A673 (cell line): ENCODE measurements at regions not wholly inside any gene's neighbourhood (a gene's known extent, or its start where the extent isn't known, plus 50 kb on each side); places are given as distances from the start of the nearest gene placed in this dataset.

Experiments used
- BruUV-seq: library from RNA; stranded (reverse); fragments of 400-500 nt; replicated peaks from 2 replicates; lab custom pipeline; 2021; lab: Mats Ljungman, UMichigan
- CTCF ChIA-PET: fragments of 300-600 bp; sonication (Branson Sonifier 250); formaldehyde crosslinking; loops from one replicate; lab custom pipeline; 2022; ENCODE audit warnings: antibody characterized with exemption; lab: Charles Lee
- POLR2A ChIA-PET: fragments of 300-600 bp; sonication (Branson Sonifier 250); formaldehyde crosslinking; loops from one replicate; lab custom pipeline; 2022; ENCODE audit warnings: antibody characterized with exemption; ENCODE audit not compliant: low non-redundant PET; lab: Charles Lee
- DNase-seq: peaks from one replicate; pipeline ENCODE4 v3.0.0-alpha.2; 2015; ENCODE audit warnings: low spot score
- H3K27ac ChIP-seq: fragments of 200-600 bp; sonication (generic); 2 replicates; pipeline ENCODE4 v1.5.1; 2016; ENCODE audit warnings: mixed run types, low read depth, mild to moderate bottlenecking, mixed read lengths, antibody characterized with exemption, low read length; ENCODE audit not compliant: poor library complexity, severe bottlenecking
- H3K27me3 ChIP-seq: fragments of 200-600 bp; sonication (generic); replicated peaks from 2 replicates; pipeline ENCODE4 v1.6.1; 2017; ENCODE audit warnings: mixed run types, low read depth, mild to moderate bottlenecking, mixed read lengths, antibody characterized with exemption, low read length; ENCODE audit not compliant: insufficient read depth, poor library complexity
- H3K36me3 ChIP-seq: fragments of 200-600 bp; sonication (generic); 2 replicates; pipeline ENCODE4 v1.6.1; 2016; ENCODE audit warnings: mixed run types, mild to moderate bottlenecking, mixed read lengths, antibody characterized with exemption, low read length; ENCODE audit not compliant: insufficient read depth, poor library complexity, severe bottlenecking
- H3K4me1 ChIP-seq: fragments of 200-600 bp; sonication (generic); 2 replicates; pipeline ENCODE4 v1.6.1; 2017; ENCODE audit warnings: mixed run types, mild to moderate bottlenecking, mixed read lengths, antibody characterized with exemption, low read length; ENCODE audit not compliant: insufficient read depth, poor library complexity, severe bottlenecking
- H3K4me3 ChIP-seq: fragments of 200-600 bp; sonication (generic); 2 replicates; pipeline ENCODE4 v1.5.1; 2016; ENCODE audit warnings: low read depth, mixed run types, mild to moderate bottlenecking, mixed read lengths, low read length; ENCODE audit not compliant: poor library complexity, severe bottlenecking
- H3K9me3 ChIP-seq: fragments of 200-600 bp; sonication (generic); 2 replicates; pipeline ENCODE4 v1.6.1; 2016; ENCODE audit warnings: mixed run types, low read depth, mild to moderate bottlenecking, mixed read lengths, antibody characterized with exemption, low read length; ENCODE audit not compliant: poor library complexity, severe bottlenecking
- EZH2 ChIP-seq: fragments of 200-600 bp; sonication (generic); IDR thresholded peaks from 2 replicates; pipeline ENCODE4 v1.6.1; 2017; ENCODE audit warnings: borderline replicate concordance, low read depth, mild to moderate bottlenecking, mixed read lengths, antibody characterized with exemption, low read length; ENCODE audit not compliant: poor library complexity, severe bottlenecking
- intact Hi-C: fragments of 100-400 bp; cut with micrococcal nuclease; formaldehyde crosslinking; loops from one replicate; pipeline ENCODE4 v1.10.0; 2022; ENCODE audit not compliant: unreplicated experiment
- TF ChIP-seq, protein P1 (sequence below): fragments of 300-800, 200-600 bp; sonication (generic); conservative IDR thresholded peaks from 2 replicates; pipeline ENCODE4 v1.5.1; 2017; ENCODE audit warnings: low read depth, mild to moderate bottlenecking, antibody characterized with exemption, low read length, moderate library complexity, mixed read lengths

DNA sequence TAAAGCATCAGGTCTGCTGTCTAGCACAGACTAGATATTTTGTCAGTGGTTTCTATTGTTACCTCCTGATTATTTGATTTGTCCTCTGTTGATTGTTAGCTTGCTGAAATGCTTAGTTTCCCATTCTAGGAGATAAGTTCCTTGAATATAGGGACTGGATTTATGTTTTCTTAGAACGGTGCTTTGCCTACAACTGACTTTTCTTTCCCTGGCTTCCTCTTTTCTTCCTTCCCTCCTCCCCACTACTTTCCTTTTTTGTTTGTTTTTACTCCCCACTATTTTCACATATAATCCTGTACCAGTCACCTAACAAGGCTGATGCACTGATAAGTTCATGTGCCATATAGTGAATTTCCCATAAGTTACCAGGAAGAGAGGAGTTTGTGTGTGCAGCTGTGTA, 58.5 kb upstream of the METAP2 start:
- Histone ChIP-seq H3K4me3 (no peak overlapping the region), H3K36me3 (no peaks in the 10 kb centered on the region), H3K27ac (no peak overlapping the region), H3K9me3 (no peaks in the 10 kb centered on the region), H3K27me3 (no peaks in the 10 kb centered on the region), H3K4me1 (peaks cover 18% of the 10 kb centered on the region)
- TF ChIP-seq EZH2: no peak
- TF ChIP-seq, protein P1, sequence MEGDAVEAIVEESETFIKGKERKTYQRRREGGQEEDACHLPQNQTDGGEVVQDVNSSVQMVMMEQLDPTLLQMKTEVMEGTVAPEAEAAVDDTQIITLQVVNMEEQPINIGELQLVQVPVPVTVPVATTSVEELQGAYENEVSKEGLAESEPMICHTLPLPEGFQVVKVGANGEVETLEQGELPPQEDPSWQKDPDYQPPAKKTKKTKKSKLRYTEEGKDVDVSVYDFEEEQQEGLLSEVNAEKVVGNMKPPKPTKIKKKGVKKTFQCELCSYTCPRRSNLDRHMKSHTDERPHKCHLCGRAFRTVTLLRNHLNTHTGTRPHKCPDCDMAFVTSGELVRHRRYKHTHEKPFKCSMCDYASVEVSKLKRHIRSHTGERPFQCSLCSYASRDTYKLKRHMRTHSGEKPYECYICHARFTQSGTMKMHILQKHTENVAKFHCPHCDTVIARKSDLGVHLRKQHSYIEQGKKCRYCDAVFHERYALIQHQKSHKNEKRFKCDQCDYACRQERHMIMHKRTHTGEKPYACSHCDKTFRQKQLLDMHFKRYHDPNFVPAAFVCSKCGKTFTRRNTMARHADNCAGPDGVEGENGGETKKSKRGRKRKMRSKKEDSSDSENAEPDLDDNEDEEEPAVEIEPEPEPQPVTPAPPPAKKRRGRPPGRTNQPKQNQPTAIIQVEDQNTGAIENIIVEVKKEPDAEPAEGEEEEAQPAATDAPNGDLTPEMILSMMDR: no peak
- ChIA-PET POLR2A (no interaction called here), CTCF (no interaction called here)
- no peak for DNase-seq
- intact Hi-C loops: no loop called here
- BruUV-seq: no TSS peak

DNA sequence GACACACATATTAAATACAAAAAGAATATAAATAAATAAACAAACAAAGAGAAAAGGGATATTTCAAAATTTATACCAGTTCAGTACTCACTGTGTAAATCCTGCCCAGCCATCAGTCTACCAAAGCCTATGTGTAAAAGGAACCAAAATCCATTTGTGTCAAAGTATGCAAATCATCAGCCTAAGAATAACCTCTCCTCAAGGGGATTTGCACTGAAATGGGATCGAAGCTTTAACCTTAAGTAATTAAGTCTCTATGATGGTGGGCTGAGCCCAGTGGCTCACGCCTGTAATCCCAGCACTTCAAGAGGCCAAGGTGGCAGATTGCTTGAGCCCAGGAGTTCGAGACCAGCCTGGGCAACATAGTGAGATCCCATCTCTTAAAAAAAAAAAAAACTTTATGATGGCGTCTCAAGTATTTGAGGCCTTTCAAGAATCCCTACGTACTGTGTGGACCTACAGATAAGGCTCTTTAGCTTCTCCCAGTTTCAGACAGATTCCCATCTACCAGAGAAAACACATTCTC, 57.8 kb upstream of the METAP2 start:
- ChIA-PET POLR2A (no interaction called here), CTCF (no interaction called here)
- no TSS peak for BruUV-seq
- Histone ChIP-seq H3K27me3 (no peaks in the 10 kb centered on the region), H3K27ac (no peak overlapping the region), H3K36me3 (no peaks in the 10 kb centered on the region), H3K4me3 (no peak overlapping the region), H3K4me1 (peaks cover 18% of the 10 kb centered on the region), H3K9me3 (no peaks in the 10 kb centered on the region)
- TF ChIP-seq, protein P1: no peak
- no peak for DNase-seq
- intact Hi-C loops: no loop called here

DNA sequence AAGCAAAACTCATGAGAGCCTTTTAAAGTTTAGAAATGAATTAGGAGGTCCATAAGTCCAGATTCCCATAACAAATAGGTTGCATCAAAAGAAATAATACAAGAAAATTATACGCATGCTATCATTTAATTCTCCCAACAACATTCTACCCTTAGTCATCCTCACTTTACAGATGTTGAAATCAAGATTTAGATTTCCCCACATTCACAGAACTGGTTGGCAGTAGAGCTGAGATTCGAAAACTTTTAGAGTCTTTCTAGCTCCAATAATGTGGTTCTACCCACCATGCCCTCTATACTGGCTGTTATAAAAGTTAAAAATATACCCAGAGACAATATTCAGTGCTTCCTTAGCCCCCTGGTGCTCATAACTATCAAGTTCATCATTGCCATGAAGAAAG, 56.6 kb upstream of the METAP2 start:
- ChIA-PET CTCF (no interaction called here), POLR2A (no interaction called here)
- TF ChIP-seq, protein P1: no peak
- no peak for TF ChIP-seq EZH2
- no TSS peak for BruUV-seq
- Histone ChIP-seq H3K4me3 (no peak overlapping the region), H3K4me1 (peaks cover 14% of the 10 kb centered on the region), H3K36me3 (no peaks in the 10 kb centered on the region), H3K27ac (no peak overlapping the region), H3K27me3 (no peaks in the 10 kb centered on the region), H3K9me3 (no peaks in the 10 kb centered on the region)
- intact Hi-C loops: no loop called here
- no peak for DNase-seq
